ENCODE measurements at regions not wholly inside any gene's neighbourhood (a gene's known extent, or its start where the extent isn't known, plus 50 kb on each side); places are given as distances from the start of the nearest gene placed in this dataset.

GRCh38 chr11:100562128-100562527 is 125.0 kb upstream of the ARHGAP42 start:
- Histone ChIP-seq H2AFZ (ENCODE audit: low read length) (no peak overlapping the region), H3K27ac (ENCODE audit: low read depth, low read length) (no peak overlapping the region), H2AK5ac (ENCODE audit: low read depth, low read length) (no peak overlapping the region), H3K18ac (ENCODE audit: extremely low read depth, low read length) (no peak overlapping the region), H3K27me3 (replicated peaks in 1 of 4; ENCODE audit: control insufficient read depth in 3 of 4, extremely low read depth in 1 of 4, insufficient read depth in 3 of 4, low read length in 3 of 4) (peaks cover 0 to 1% (median 0%) of the 10 kb centered on the region in 4 experiments; a peak in 1 of 7 replicates), H3K9me3 (ENCODE audit: insufficient read depth in 2 of 2, low read depth in 1 of 2, low read length in 1 of 2) (no peaks in the 10 kb centered on the region), H2BK15ac (ENCODE audit: low read length) (no peak overlapping the region), H2BK20ac (ENCODE audit: low read length) (no peak overlapping the region), H4K91ac (replicated peaks; ENCODE audit: insufficient read length, low read length) (no peak overlapping the region), H2BK120ac (replicated peaks; ENCODE audit: low read depth, low read length) (no peak overlapping the region), H3K23ac (ENCODE audit: insufficient read length) (no peak overlapping the region), H3K14ac (ENCODE audit: insufficient read length) (no peak overlapping the region), H3K4me3 (ENCODE audit: extremely low read depth in 1 of 4, insufficient read depth in 2 of 4, low read depth in 3 of 4, low read length in 4 of 4) (no peak overlapping the region), H3K79me1 (ENCODE audit: low read depth, low read length) (no peaks in the 10 kb centered on the region), H3K56ac (replicated peaks; ENCODE audit: insufficient read length, low read depth, low read length) (no peak overlapping the region), H4K20me1 (replicated peaks in 1 of 2; ENCODE audit: control insufficient read depth in 1 of 2, insufficient read depth in 2 of 2, low read length in 2 of 2) (no peaks in the 10 kb centered on the region), H3K36me3 (ENCODE audit: control insufficient read depth in 2 of 4, insufficient read depth in 4 of 4, low read length in 3 of 4) (no peaks in the 10 kb centered on the region), H3K4me1 (replicated peaks in 1 of 4; ENCODE audit: control insufficient read depth in 3 of 4, insufficient read depth in 4 of 4, low read length in 3 of 4) (peaks cover 0 to 3% (median 0%) of the 10 kb centered on the region in 4 experiments; a peak in 1 of 7 replicates), H2BK12ac (ENCODE audit: low read depth, low read length) (no peak overlapping the region), H4K8ac (ENCODE audit: extremely low read depth, insufficient read depth, low read length) (no peak overlapping the region), H3K23me2 (ENCODE audit: low read depth, low read length) (no peaks in the 10 kb centered on the region), H2BK5ac (ENCODE audit: low read depth, low read length) (no peak overlapping the region), H4K5ac (ENCODE audit: insufficient read length, low read depth, low read length) (no peak overlapping the region), H3K9ac (replicated peaks in 1 of 4; ENCODE audit: extremely low read depth in 1 of 4, low read depth in 3 of 4, low read length in 3 of 4) (no peak overlapping the region), H3K4me2 (ENCODE audit: insufficient read depth in 1 of 2, low read depth in 2 of 2, low read length in 2 of 2) (no peak overlapping the region), H3K4ac (replicated peaks; ENCODE audit: insufficient read length, low read depth, low read length) (no peak overlapping the region), H3K79me2 (ENCODE audit: control insufficient read depth in 1 of 2, insufficient read depth in 2 of 2, low read length in 2 of 2) (no peaks in the 10 kb centered on the region)
- DNase-seq (ENCODE audit: low read depth in 1 of 2, low spot score in 2 of 2) (no peak), FAIRE-seq (no peak)
- CTCF ChIA-PET (ENCODE audit: partially characterized antibody), result interaction anchor here (1.0 to 2.1 kb wide), 2 partner anchors 15 to 120 kb away, joined by 3 to 5 read pairs; no protein-coding TSS in a partner anchor
- WGBS, 2 experiments (ENCODE audit: extremely low coverage in 1 of 2, insufficient coverage in 1 of 2, insufficient read length in 1 of 2, insufficient replicate concordance in 2 of 2, low coverage in 1 of 2, low lambda C conversion rate in 2 of 2, missing lambda C conversion rate in 1 of 2), result 83% methylated on average over 2 of the region's 2 CpGs; no CpG with 5 or more reads in 1 of the 2 experiments
- POLR2A ChIA-PET (ENCODE audit: partially characterized antibody), result no interaction called here
- TF ChIP-seq SIRT6 (IDR thresholded peaks at IDR 0.05; ENCODE audit: low read length) (no peak), RNF2 (IDR thresholded peaks at IDR 0.05; ENCODE audit: borderline replicate concordance, low read depth, low read length, missing control alignments, poor library complexity, severe bottlenecking) (no peak), SP1 (IDR thresholded peaks at IDR 0.05; ENCODE audit: low read depth, low read length) (no peak), KDM5A (IDR thresholded peaks at IDR 0.05; ENCODE audit: low read length) (no peak), ASH2L (IDR thresholded peaks at IDR 0.05; ENCODE audit: low read length) (no peak), RFX5 (IDR thresholded peaks at IDR 0.05; ENCODE audit: borderline replicate concordance, low read depth, low read length) (no peak)
